HG03439 (cell line): ENCODE measurements at regions not wholly inside any gene's neighbourhood (a gene's known extent, or its start where the extent isn't known, plus 50 kb on each side); places are given as distances from the start of the nearest gene placed in this dataset.
"Not testable (repeated sequence)": the region's sequence is repeated elsewhere in the genome, so short reads cannot be mapped to it uniquely, and the experiment has no call there.

ENCODE experiments used
- ATAC-seq: cut with Tn5 transposase; IDR thresholded peaks from one replicate; pipeline ENCODE4 v1.9.1; 2021; ENCODE audit warnings: mild to moderate bottlenecking, moderate library complexity; ENCODE audit not compliant: unreplicated experiment

- ATAC-seq = no peak
Measured at GRCh38 chr6:56808871-56809359, 146.0 kb upstream of the BEND6 start.

DNA sequence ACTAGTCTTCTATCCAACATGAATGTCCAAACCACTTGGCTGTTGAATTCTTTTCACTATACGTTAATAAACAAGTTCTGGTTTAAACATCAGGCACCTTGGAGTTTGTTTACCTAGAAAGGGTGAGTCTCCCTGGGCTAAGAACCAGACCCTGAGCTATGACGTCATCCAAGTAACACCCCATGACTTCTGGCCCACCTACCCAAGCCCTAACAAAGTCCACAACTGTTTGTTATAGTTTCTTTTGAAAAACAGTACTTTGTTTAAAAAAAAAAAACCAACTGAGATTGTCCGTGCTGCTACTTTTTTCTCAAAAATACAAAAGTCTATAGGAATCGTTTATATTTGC, 146.9 kb upstream of the BEND6 start:
- ATAC-seq = no peak

- no peak for ATAC-seq
Measured at GRCh38 chr6:56807326-56807988, 147.4 kb upstream of the BEND6 start.

- no peak for ATAC-seq
Measured at GRCh38 chr6:56806368-56806767, 148.5 kb upstream of the BEND6 start.

- ATAC-seq = no peak
Measured at GRCh38 chr6:56804996-56805395, 149.9 kb upstream of the BEND6 start.

DNA sequence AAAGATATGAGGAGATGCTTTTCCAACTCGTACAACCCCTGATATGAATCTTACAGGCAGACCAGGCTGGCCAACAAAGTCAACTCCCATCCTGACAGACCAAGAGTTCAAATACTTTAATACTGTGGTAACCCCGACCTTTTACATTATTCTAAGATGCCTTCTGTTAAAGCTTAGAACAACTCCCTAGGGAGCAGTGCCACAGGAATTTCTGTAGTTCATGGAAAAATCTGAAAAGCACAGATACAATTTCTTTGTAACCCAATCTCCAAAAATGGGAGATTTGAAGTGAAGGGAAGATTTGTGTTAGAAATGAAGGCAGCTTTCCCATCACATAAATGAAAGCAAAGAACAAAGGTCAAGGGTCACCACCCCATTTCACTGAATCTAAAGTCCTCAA, 151.3 kb upstream of the BEND6 start:
- no peak for ATAC-seq

DNA sequence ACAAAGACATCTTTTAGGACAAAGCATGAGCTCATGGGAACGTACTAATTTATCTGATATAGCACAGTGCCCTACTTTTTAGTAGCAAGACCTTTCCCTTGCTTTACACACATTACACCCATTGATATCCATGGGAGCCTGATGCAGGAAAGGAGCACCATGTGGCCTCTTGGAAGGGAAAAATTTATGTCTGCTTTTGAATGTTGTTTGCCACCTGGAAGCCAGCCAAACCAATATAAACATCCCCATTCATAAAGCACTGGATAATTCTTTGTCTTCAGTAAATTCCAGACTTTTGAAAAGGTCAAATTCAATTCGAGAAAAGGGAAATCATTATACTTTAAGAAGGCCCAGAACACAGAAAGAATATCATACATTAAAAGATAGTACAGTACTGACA, 152.3 kb upstream of the BEND6 start:
- ATAC-seq = no peak

- no peak for ATAC-seq
Measured at GRCh38 chr6:56799989-56800388, 154.9 kb upstream of the BEND6 start.

DNA sequence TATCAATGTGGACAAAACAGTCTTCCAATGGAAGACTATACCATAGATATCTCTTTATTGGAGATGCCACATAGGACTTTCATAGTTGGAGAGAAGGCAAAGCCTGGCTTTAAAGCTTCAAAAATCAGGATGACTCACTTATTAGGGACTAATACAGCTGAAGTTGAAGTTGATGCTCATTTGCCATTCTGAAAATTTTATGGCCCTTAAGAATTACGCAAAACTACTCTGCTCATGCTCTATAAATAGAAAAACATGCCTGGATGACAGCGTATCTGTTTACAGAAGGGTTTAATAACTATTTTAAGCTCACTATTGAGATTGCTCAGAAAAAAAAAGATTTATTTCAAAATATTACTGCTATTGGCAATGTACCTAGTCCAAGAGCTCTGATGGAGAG, 155.5 kb upstream of the DST start:
- no peak for ATAC-seq

- no peak for ATAC-seq
Measured at GRCh38 chr6:56796196-56796532, 153.5 kb upstream of the DST start.

- no peak for ATAC-seq
Measured at GRCh38 chr6:56795466-56796195, 152.9 kb upstream of the DST start.

GRCh38 chr6:56794421-56794820, 151.7 kb upstream of the DST start:
- ATAC-seq = no peak

DNA sequence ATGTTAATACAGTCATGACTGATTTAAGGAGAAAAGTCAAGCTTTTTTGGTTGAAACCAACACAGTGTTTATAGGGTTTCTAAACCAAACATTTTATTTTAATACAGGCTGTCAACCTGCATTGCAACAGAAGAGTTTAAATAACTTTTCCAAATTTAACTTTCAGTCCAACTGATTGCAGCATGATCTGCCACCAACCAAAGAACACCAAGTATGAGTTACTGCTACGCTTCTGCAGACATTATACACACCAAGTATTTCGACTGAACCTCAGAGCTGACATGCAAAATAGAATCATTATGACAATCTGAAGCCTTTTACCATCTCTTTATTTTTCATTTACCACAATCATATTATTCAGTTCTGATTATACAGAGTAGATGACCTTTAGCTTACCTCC, 151.2 kb upstream of the DST start:
- no peak for ATAC-seq

GRCh38 chr6:56790414-56790813, 147.7 kb upstream of the DST start:
- no peak for ATAC-seq

DNA sequence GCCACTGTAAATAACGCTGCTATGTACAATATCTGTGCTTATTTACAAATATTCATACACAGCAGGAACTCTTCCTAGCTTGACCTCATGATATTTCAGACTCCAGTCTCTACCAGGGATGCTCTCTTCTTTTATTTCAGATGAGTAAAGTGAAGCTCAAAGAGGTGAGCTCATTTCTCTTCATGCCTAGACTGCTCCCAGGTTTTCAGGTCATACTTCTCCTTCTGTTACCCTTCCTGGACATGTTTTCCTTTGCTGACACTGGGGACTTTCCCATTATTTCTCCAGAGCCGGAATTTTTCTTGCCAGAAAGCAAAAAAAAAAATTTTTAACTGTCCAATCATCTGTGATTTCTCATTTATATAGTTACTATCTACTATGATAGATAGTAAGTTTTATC, 147.2 kb upstream of the DST start:
- no peak for ATAC-seq

DNA sequence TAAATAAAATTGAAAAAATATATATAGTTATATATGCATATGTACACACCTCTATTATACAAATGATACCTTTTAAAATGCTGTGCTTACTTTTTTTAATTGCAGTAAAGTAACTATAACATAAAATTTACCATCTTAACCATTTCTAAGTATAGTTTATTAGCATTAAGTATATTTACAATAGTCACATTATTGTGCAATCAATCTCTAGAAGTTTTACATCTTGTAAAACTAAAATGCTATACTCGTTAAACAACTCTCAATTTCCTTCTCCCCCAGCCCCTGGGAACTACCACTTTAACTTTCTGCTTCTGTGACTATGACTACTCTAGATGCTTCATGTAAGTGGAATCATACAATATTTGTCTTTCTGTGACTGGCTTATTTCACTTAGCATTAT, 146.7 kb upstream of the DST start:
- ATAC-seq = no peak

DNA sequence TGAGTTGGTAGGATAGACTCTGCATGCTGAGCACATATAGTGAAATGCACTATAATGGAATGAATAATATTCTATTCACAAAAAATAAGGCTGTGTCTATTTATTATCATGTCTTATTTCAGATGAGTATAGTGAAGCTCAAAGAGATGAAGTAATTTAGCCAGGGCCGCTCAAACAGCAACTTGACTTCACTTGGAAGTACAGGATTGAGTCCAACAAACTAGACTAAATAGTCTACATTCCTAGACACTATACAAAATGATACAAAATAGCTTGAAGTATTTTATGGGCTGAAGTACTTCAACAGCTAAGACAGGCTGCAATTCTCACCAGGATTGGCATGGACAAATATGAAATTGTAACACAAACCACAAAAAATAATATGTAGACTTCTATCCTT, 144.5 kb upstream of the DST start:
- ATAC-seq = no peak

DNA sequence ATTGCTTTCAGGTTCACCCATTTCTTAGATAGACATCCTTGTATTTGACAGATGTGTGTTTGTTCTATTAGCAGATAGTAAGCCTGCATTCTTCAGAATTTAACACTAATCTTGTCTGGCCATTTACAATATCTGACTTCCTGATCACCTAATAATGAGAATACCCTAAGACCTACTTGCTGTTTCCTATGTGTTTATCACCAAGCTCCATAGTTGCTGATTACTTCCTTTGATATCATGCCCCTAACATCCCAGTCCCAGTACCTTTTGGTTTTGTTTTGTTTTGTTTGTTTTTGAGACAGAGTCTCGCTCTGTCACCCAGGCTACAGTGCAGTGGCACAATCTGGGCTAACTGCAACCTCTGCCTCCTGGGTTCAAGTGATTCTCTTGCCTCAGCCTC, 143.6 kb upstream of the DST start:
- ATAC-seq = no peak

- not testable (repeated sequence) for ATAC-seq
Measured at GRCh38 chr6:56785536-56785935, 142.8 kb upstream of the DST start.

DNA sequence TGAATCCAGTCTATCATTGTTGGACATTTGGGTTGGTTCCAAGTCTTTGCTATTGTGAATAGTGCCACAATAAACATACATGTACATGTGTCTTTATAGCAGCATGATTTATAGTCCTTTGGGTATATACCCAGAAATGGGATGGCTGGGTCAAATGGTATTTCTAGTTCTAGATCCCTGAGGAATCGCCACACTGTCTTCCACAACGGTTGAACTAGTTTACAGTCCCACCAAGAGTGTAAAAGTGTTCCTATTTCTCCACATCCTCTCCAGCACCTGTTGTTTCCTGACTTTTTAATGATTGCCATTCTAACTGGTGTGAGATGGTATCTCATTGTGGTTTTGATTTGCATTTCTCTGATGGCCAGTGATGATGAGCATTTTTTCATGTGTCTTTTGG, 137.4 kb upstream of the DST start:
- ATAC-seq = not testable (repeated sequence)

DNA sequence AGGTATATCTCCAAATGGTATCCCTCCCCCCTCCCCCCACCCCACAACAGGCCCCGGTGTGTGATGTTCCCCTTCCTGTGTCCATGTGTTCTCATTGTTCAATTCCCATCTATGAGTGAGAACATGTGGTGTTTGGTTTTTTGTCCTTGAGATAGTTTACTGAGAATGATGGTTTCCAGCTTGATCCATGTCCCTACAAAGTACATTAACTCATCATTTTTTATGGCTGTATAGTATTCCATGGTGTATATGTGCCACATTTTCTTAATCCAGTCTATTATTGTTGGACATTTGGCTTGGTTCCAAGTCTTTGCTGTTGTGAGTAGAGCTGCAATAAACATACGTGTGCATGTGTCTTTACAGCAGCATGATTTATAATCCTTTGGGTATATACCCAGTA, 135.8 kb upstream of the DST start:
- not testable (repeated sequence) for ATAC-seq

DNA sequence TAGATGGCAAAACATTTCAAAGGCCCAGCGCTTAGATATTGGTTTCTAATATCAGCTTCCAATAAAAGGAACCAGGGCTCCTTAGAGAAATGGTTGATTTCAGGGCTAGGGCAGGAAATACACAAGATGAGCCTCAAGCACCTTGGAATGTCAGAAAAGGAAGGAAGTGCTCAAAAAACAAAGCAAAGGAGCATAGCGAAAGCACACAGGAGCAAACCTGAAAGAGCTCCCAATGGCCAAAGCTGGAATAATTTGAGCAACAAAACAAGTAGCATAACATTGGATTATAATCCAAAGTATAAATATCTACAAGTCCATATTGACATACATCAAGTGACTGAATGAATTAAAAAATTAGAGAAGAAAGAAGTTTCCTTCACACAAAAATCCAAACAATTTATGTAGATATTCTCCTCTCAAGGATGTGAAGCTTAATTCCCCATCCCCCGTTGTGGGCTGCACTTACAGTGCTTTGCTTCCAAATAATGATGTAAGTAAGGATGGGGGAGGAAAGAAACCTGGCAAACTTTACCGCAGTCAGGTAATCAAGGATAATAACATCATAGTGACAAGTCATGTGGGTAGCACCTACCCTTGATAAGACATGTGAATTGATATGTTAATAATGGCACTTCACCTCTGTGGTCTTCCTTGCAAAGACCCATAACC, 132.9 kb upstream of the DST start:
- no peak for ATAC-seq
